Astrocyte (in vitro differentiated cells and primary cell): ENCODE measurements at regions not wholly inside any gene's neighbourhood (a gene's known extent, or its start where the extent isn't known, plus 50 kb on each side); places are given as distances from the start of the nearest gene placed in this dataset.

Experiments used
- EZH2 ChIP-seq: IDR thresholded peaks from 2 replicates; pipeline ENCODE4 v1.6.1; 2012; ENCODE audit warnings: mild to moderate bottlenecking, low read length, inconsistent platforms; ENCODE audit not compliant: insufficient read depth
- TF ChIP-seq, protein P1 (sequence below): IDR thresholded peaks from 2 replicates; pipeline ENCODE4 v1.5.1; 2011; ENCODE audit warnings: low read depth, mild to moderate bottlenecking, inconsistent platforms, low read length, moderate library complexity; ENCODE audit not compliant: insufficient read depth

DNA sequence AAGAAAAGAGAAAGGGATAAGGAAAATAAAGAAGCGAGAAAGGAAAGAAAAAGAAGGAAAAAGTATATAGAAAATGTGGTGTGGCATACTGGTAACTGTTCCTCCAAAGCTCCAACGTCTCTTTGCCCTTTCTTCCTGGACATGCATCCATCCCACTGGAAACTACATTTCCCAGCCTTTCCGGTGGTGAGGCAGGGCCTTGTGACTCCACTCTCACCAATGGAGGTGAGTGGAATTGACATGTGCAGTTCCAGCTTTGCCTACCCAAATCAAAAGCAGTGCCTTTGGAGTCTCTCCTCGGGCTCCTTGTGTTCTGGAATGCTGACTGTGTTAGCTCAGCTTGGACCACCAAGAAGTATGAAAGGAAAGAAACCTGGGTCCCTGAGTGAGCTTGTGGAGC, 161.2 kb downstream of the KCNA5 start:
- TF ChIP-seq, protein P1, sequence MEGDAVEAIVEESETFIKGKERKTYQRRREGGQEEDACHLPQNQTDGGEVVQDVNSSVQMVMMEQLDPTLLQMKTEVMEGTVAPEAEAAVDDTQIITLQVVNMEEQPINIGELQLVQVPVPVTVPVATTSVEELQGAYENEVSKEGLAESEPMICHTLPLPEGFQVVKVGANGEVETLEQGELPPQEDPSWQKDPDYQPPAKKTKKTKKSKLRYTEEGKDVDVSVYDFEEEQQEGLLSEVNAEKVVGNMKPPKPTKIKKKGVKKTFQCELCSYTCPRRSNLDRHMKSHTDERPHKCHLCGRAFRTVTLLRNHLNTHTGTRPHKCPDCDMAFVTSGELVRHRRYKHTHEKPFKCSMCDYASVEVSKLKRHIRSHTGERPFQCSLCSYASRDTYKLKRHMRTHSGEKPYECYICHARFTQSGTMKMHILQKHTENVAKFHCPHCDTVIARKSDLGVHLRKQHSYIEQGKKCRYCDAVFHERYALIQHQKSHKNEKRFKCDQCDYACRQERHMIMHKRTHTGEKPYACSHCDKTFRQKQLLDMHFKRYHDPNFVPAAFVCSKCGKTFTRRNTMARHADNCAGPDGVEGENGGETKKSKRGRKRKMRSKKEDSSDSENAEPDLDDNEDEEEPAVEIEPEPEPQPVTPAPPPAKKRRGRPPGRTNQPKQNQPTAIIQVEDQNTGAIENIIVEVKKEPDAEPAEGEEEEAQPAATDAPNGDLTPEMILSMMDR, result no peak
- TF ChIP-seq EZH2, result no peak
